GM23338 (cell line): ENCODE measurements at regions not wholly inside any gene's neighbourhood (a gene's known extent, or its start where the extent isn't known, plus 50 kb on each side); places are given as distances from the start of the nearest gene placed in this dataset.

Source experiments
- CREB1 ChIP-seq: fragments of 250-450 bp; sonication (Bioruptor Pico); IDR thresholded peaks from 2 replicates; pipeline ENCODE4 v1.5.0; 2020; ENCODE audit warnings: low read depth, mild to moderate bottlenecking, moderate library complexity
- CTCF ChIP-seq, 2 experiments: fragments of 200-600 bp in 1 of 2; sonication (generic) in 1 of 2; conservative IDR thresholded peaks; 2 replicates each; pipeline versions ENCODE4 v1.5.1 to v1.6.1; 2016 to 2017; ENCODE audit warnings: antibody characterized with exemption in 2 of 2, low read depth in 2 of 2, mild to moderate bottlenecking in 2 of 2, moderate library complexity in 1 of 2
- EZH2 ChIP-seq: fragments of 200-600 bp; sonication (generic); IDR thresholded peaks from one replicate; pipeline ENCODE4 v1.8.0; 2017; ENCODE audit warnings: antibody characterized with exemption, mild to moderate bottlenecking, low read depth; ENCODE audit not compliant: unreplicated experiment
- EZH2phosphoT487 ChIP-seq: fragments of 200-600 bp; sonication (generic); IDR thresholded peaks from one replicate; pipeline ENCODE4 v1.8.1; 2018; ENCODE audit warnings: antibody characterized with exemption; ENCODE audit not compliant: unreplicated experiment
- JUNB ChIP-seq: IDR thresholded peaks from one replicate; pipeline ENCODE4 v1.6.1; 2016; ENCODE audit warnings: antibody characterized with exemption; ENCODE audit not compliant: unreplicated experiment
- POLR2AphosphoS5 ChIP-seq: IDR thresholded peaks from 2 replicates; pipeline ENCODE4 v1.6.1; 2016; ENCODE audit warnings: antibody characterized with exemption, low read depth
- REST ChIP-seq: IDR thresholded peaks from one replicate; pipeline ENCODE4 v1.6.1; 2018; ENCODE audit warnings: antibody characterized with exemption; ENCODE audit not compliant: unreplicated experiment
- STAT1 ChIP-seq: IDR thresholded peaks from one replicate; pipeline ENCODE4 v1.6.1; 2016; ENCODE audit warnings: antibody characterized with exemption; ENCODE audit not compliant: unreplicated experiment
- ZNF462 ChIP-seq: fragments of 250-450 bp; sonication (Bioruptor Pico); IDR thresholded peaks from 2 replicates; pipeline ENCODE4 v1.5.0; 2020; ENCODE audit warnings: mild to moderate bottlenecking, moderate library complexity

- TF ChIP-seq CTCF (conservative IDR thresholded peaks at IDR 0.05; ENCODE audit: low read depth in 2 of 2) (no peak), EZH2 (no peak), REST (no peak), ZNF462 (CRISPR knock-in tag) (no peak), POLR2AphosphoS5 (no peak), CREB1 (CRISPR knock-in tag) (no peak), EZH2phosphoT487 (no peak), STAT1 (no peak), JUNB (no peak)
These were observed 181.3 kb downstream of the RMST start for GRCh38 chr12:97643924-97644323.
